ENCODE measurements at regions not wholly inside any gene's neighbourhood (a gene's known extent, or its start where the extent isn't known, plus 50 kb on each side); places are given as distances from the start of the nearest gene placed in this dataset.

DNA sequence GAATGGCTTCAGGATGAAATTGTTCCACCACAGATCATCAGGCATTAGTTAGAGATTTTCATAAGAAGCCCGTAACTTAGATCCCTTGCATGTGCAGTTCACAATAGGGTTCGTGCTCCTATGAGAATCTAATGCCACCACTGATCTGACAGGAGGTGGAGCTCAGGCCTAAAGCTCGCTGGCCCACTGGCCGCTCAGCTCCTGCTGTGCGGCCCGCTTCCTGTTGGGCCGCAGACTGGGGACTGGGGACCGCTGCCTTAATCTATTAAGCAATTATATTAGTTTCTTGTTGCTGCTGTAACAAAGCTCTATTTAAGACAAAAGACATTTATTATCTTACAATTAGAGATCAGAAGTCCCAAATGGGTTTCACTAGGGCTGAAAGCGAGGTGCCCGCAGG, 205.6 kb downstream of the LARP7 start:
- no peak for DNase-seq (ENCODE audit: low read depth in 3 of 3, low spot score in 2 of 3)

GRCh38 chr4:112845386-112845785, 204.1 kb upstream of the ANK2 start:
- DNase-seq (ENCODE audit: low read depth in 3 of 3, low spot score in 2 of 3), result no peak

DNA sequence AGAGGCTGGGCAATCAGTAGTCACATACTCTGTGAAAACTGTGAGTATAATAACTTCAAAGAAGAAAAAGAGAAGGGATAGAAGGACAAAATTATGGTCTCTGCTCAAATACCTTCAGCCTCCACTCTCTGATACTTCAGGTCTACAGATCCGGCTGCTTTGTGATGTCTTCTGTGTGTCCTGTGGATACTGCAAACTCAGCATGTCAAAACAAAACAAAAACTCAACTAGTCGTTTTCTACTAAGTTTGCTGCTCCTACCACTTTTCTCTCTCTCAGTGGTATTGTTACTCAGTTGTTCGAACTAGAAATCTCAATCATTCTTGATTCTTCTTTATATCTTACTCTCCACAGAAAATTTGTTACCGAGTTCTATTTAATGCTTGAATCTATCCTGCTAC, 202.4 kb upstream of the ANK2 start:
- no peak for DNase-seq (ENCODE audit: low read depth in 3 of 3, low spot score in 2 of 3)

- DNase-seq (ENCODE audit: low read depth in 3 of 3, low spot score in 2 of 3), result no peak
Observed at GRCh38 chr4:112847781-112848180, 201.7 kb upstream of the ANK2 start.

DNA sequence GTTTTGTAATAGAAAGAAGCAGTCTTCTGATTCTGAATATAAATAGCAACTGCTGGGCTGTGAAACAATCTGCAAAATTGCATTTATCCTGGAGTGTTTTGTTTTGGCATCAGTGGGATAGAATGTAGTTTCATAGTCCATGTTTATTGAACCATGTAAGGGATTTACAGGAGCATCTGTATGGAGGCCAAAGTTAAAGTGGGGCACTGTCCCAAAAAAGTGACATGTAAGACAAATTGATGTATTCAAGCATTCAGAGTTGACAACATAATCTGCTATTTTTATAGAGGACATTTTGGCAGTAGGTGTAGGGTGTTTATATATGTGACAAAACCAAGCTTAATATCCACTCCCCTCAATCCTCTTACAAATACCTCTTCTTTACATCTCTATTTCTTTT, 200.5 kb upstream of the ANK2 start:
- no peak for DNase-seq (ENCODE audit: low read depth in 3 of 3, low spot score in 2 of 3)

GRCh38 chr4:112852601-112853000, 196.9 kb upstream of the ANK2 start:
- no peak for DNase-seq (ENCODE audit: low read depth in 3 of 3, low spot score in 2 of 3)

GRCh38 chr4:112853662-112854256, 195.7 kb upstream of the ANK2 start:
- DNase-seq (ENCODE audit: low read depth in 3 of 3, low spot score in 2 of 3), result no peak

GRCh38 chr4:112854420-112854819, 195.0 kb upstream of the ANK2 start:
- DNase-seq (ENCODE audit: low read depth in 3 of 3, low spot score in 2 of 3), result no peak

GRCh38 chr4:112855058-112855457, 194.4 kb upstream of the ANK2 start:
- no peak for DNase-seq (ENCODE audit: low read depth in 3 of 3, low spot score in 2 of 3)

DNA sequence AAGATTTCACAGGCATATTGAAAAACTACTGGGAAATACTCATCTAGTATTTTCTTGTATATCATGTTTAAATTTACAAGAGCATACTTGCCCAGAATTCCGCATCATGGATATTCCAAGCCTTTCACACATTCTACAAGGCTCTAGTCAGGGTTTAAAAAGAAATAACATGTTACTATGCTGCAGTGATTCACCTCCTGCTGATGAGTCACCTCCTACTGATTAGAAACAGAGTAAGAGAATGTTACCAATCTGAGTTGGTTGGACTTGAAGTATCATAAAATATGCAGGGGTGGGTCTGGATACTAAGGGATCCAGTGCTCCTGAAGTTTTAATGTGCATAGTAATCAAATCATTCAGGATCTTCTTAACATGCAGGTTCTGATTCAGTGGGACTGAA, 192.0 kb upstream of the ANK2 start:
- no peak for DNase-seq (ENCODE audit: low read depth in 3 of 3, low spot score in 2 of 3)

DNA sequence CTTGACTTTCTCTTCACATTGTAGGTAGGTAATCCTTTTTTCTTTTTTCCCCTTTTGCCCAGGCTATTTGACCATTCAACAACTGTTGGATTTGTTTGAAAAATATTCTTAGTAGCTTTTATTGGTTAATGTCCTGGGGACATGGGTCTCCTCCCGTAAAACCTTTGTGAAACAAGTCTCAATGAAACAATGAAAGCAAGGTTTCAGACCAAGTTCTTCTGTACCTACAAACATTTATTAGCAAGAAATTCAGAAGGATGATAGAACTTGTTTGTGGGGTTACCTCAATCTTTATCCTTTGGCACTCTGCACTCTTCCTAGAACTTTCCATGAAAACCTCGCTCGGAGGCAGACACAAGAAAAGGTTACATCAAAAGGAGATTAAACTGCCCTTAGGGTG, 190.7 kb upstream of the ANK2 start:
- DNase-seq (ENCODE audit: low read depth in 3 of 3, low spot score in 2 of 3), result no peak

GRCh38 chr4:112859456-112860184, 189.8 kb upstream of the ANK2 start:
- DNase-seq (ENCODE audit: low read depth in 3 of 3, low spot score in 2 of 3), result no peak

DNA sequence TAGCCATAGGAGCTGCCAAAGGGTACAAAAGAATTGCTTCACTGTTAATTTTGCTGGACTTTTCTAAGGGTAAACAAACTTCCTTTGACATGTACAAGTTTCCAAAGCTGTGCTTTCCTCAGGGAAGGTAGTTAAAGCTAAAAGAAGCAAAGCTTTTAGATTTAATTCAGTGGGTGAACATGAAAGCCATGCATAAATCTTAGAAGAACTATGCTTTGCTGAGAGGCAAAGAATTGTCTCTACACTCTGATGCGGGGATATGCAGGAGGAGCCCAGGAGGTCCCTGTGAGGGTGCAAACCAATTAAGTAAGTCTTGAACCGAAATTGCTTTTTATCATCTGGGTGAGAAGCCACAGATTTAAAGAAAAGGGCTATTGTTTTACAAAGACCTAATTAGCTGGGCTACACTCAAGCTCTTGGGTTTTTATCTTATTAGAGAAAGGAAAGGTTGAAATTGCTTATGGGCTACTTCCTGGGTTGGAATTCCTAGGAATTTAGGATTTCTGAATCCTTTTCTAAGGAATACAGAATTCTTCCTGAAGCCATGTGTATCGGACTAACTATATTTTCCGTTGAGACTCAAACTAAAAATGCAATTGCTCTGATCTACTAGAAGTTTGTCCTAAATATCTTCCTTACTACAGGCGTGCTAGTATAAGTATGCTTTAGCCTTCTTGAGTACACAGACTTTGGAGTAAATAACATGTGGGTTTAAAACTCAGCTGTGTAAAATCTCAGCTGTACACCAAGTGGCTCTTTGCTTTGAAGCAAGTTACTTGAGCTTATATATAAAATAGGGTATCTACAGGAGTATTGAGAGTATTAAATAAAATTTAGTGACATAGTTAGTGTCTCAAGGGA, 188.4 kb upstream of the ANK2 start:
- no peak for DNase-seq (ENCODE audit: low read depth in 3 of 3, low spot score in 2 of 3)

DNA sequence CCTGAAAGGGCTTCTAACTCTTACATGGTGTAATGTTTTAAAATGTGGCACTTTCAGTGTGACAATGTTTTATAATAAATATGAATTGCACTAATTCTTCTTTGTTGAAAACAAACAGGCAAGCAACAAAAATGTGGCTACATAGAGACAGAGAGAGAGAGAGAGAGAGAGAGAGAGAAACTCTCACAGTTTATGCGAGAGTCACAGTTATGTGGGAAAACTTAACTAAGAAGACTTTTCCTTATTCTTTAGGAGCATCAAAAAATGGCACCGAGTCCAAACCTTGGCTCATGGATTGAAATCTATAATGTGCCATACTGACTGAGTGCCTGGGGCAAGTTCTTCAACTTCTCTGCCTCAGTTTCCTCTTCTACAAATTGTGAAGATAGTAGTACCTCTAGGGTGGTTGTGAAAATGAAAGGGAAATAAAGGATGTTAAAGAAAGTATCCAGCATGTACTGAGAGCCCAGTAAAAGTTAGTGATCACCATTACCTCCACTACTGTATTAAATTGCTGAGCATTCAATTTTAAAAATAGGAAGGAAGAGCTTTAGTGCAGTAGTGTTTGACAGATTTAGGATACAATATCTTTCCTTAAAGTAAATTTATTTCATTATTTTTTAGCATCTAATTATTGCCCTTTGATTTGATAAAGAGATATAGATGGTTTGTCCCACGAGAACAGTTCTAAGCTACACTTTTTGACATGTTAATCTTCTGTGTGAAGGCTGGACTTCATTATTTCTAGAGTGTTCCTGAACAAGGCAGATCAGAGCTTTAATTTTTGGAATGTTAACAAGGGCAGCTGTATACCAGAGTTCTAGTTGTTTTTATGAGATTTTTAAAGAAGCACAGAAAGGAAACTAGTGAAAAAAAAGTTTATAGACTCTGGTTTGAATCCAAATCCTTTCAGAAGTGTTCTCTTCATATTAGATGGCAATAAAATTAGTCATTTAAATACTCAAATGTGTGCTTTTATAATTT, 187.5 kb upstream of the ANK2 start:
- DNase-seq (ENCODE audit: low read depth in 3 of 3, low spot score in 2 of 3), result no peak

DNA sequence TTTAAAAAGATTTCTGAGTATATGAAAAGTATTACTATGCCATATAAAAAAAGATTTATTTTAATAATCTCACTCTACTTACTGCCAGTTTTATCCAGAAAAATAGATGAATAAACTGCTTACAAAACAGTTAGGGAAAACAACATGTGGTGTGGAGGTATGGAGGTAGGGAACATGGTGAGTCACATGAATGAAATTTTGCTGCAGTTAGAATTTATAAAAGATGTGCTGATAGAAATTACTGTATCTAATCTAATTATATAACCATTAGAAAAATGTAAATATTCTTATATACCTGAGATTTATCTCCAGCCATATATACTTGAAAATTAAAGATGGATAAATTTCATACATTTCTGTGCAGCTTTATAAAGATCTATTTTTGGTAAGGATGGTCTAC, 184.0 kb upstream of the ANK2 start:
- no peak for DNase-seq (ENCODE audit: low read depth in 3 of 3, low spot score in 2 of 3)

- DNase-seq (ENCODE audit: low read depth in 3 of 3, low spot score in 2 of 3), result no peak
Observed at GRCh38 chr4:112876316-112876715, 173.1 kb upstream of the ANK2 start.

DNA sequence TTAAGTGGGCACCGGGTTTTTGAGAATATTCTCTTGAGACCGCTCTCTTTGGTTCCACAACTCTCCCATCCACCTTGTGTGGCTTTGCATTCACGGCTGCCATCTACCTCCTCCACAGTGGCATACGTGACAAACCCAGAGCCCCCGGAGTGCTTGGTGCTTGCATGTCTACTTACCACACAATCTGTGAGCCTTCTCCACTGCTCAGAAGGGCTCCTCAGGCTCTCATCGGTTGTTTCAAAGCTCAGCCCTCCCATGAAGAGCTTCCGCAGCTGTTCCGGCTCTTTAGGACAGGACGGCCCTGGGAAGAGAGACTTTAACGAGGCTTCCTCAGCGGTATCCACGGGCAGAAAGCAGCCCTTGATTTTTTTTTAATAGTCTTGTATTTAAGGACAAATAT, 167.6 kb upstream of the ANK2 start:
- no peak for DNase-seq (ENCODE audit: low read depth in 3 of 3, low spot score in 2 of 3)

DNA sequence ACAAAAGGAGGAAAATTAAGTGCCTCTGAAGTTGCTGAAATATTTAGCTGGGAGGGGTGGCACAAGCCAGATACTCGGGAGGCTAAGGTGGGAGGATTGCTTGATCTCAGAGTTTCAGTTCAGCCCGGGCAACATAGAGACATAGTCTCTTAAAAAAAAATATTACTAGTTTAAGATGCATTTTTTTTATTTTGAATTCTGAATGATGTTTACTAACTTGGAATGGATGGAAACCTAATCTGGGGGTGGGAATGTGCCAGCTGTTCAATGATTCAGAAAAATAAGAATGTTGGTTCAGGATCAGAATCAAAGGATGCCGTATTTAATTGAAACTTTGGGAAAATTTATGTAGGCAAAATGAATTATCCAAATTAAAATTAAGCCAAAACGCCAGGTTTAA, 167.2 kb upstream of the ANK2 start:
- no peak for DNase-seq (ENCODE audit: low read depth in 3 of 3, low spot score in 2 of 3)

DNA sequence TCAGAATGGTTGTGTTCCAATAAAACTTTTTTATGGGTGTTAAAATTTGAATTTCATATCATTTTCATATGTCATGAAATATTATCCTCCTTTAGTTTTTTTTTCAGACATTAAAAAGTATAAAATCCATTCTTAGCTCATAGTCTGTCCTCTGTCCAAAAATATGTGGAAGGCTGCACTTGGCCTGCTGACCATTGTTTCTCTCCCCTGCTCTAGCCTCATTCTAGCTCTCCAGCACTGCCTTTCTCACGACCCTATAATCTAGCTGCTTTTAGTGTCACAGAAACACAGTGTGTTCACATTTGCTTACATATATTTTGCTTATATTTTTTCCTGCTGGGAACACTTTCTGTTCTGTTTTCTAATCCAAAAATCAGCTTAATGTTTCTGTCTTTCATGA, 165.0 kb upstream of the ANK2 start:
- no peak for DNase-seq (ENCODE audit: low read depth in 3 of 3, low spot score in 2 of 3)

DNA sequence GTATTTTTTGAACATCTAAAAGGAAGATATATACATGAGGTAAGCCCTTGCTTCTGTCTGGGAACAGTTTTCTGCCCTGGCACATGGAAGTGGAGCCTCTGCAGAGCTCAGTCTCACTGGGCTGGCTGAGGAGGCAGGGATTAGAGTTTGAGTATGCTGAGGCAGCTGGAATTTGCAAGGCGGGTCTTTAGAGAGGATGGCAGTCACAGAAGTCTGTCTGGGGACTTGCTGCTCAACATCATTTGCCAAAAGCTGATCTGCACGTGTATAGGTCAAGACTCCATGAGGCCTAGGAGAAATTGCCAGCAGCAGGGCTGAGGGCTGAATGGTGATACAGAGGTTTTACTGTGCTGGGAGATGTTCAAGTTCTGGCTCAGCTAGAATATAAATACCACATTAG, 163.6 kb upstream of the ANK2 start:
- no peak for DNase-seq (ENCODE audit: low read depth in 3 of 3, low spot score in 2 of 3)

- no peak for DNase-seq (ENCODE audit: low read depth in 3 of 3, low spot score in 2 of 3)
Observed at GRCh38 chr4:112888622-112889021, 160.8 kb upstream of the ANK2 start.
